ENCODE measurements at regions not wholly inside any gene's neighbourhood (a gene's known extent, or its start where the extent isn't known, plus 50 kb on each side); places are given as distances from the start of the nearest gene placed in this dataset.
A peak's percentile ranks its signal among the peaks of the same experiment; 100 is the strongest.

DNA sequence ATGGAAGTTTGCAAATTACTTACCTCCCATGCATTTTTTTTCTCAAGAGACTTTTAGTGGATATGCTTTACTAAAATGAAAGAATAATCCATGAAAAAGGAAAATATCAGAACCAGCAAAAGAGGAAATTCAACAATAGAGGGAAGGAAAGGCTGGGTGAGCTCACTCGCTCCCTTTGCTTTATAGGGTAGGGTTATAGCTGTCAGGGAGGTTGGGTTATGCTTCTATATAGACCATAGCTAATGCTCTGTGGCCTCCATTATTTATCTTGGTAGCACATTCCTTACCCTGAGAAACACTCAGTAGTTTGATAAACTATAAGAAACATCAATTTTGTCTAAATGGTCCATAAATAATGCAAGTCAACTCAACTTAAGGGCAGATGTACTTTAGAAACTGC, 215.9 kb upstream of the FAR2 start:
- ATAC-seq (no peak), DNase-seq (ENCODE audit: low spot score) (no peak)

DNA sequence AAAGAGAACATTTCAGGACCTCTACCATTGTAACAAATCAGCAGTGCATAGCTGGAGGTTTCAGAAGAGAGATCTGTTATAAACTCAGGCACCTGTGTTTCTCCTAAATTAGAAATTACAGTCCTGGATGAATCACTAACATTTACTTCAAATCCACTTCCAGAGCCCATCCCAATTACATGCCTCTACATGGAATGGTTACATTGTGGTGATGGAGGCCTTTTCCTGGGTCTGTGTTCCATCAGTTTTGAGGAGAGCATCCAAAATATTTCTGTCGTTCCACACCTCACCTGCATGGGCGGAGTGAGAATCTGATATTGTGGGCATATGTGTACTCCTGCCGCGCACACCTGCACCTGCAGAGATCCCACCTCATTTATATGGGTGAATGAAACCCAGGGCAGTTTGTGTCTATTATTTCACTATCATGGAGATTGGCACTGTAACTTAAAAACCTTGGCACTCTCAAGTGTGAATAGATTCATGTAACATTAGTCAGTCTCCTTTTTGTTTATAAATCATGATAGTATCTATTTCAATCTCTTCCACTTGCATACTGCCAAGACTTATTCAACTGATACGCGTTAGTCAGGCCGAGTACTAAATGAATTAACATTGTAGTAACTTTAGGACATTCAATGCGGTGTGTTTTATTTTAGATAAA, 215.1 kb upstream of the FAR2 start:
- DNase-seq (ENCODE audit: low spot score), result no peak
- no peak for ATAC-seq

DNA sequence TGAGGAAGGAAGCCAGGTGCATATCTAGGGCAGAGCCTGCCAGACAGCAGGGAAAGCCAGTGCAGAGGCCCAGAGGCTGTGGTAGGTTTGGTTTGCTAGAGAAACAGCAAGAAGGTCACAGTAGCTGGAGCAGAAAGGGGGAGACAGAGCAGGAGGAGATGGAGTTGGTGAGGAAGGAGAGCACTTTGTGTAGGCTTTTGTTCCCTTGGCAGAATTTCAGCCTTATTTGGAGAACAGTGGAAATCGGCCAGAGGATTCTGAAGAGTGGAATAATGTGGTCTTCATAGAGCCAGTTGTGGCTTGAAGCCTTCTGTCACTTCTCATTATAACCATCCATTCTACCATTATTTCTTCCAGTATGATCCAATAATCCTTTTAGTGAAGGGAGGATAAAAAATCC, 212.9 kb upstream of the FAR2 start:
- no peak for ATAC-seq
- no peak for DNase-seq (ENCODE audit: low spot score)

DNA sequence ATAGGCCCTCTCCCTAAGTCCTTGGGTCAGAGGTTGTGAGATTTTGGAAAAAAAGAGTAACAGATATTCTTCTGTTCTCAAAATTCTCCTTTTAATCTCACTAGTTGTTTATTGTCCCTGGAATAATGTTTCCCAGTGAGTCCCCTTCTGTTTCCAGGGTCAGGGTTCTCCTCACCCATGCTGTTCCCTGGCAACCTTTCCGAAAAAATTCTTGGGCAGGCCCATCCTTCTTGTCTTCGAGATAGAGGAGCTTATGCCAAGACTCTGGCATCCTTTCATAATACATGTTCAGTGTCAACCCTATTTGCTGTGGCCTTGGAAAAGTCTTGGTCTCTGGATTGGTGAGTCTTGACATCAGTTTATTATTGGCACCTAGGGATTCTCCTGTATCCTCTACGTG, 212.4 kb upstream of the FAR2 start:
- DNase-seq (ENCODE audit: low spot score), result no peak

DNA sequence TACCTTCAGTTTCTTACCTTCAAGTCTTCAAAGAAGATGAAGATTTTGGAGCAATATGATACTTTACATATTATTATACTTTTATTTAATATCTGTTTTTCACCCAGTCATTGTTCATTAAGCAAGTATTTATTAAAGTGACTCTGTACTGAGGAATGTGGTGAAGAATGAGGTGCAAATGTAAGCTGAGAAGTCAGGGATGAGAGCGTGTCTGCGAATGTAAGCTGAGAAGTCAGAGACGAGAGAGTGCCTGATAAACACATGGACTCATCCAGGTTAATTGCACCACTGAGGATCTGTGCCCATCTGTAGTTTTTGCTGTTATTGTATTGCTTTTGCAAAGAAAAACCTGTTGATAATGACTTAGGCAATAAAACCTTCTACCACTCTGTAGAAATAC, 211.9 kb upstream of the FAR2 start:
- DNase-seq (ENCODE audit: low spot score) (no peak), ATAC-seq (no peak)

More for the DNA sequence above, 212.4 kb upstream of the FAR2 start:
- no peak for ATAC-seq

DNA sequence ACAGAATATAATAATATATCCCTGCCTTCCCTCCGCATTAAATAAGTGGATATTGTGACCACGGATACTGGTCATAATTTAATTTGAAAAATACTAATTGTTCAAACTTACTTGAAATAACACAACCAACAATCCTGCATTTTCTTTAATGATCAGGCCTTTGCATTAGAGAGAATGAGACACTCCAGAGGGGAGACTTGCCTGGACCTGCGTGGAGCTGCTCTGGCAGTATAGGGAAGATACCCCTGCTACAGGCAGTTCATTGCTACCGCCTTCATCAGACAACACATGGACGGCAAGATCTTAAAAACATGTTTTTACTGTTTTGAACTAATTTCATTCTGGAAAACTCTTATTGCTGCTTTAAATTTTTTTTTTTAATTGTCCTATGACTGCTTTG, 211.0 kb upstream of the FAR2 start:
- ATAC-seq (no peak), DNase-seq (ENCODE audit: low spot score) (no peak)

DNA sequence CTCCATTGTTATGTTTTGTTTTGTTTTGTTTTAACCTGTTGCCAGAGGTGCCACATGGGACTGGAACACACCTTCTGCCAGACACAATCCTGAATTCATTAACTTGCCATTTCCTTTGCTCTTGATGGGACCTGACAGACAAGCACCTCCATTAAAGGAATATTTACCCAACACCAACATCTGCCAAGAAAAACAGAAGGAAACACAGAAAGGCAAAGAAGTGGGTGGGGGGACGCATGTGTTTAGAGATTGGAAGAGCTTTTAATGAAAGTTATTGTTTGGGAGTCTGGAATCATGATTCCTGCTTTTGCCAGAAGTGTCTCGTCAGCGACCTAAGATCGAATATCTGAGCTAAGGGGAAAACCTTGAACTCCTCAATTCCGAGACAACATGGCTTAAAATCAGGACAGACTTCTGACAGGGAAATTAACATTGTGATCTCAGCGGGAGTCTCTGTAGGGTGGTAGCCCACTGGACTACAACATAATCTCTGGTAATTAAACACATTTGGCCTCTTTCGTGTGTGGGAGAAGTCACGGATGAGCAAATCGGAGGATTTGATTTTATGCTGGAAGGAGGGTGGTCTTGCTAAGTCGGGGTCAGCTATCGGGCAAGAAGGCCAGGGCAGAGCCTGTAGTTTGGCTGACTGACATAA, 210.4 kb upstream of the FAR2 start:
- DNase-seq (ENCODE audit: low spot score), result no peak
- no peak for ATAC-seq

DNA sequence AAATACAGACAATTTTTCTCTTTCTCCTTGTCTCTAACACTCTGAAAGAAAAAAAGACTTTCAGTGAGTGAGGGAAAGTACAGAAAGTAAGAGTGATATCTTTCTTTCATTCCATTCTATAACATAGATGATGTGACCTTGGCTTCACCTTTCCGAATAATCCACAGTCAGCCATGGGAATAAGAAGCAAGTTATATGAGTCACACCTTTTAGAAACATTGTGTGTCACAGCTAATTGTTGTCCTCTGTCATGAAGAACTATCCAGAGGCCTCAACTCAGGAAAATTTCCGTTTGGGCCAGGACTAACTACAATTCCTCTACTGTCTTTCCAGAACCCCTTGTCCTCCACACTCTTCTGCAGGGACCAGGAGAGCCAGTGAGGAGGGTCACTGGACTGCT, 209.7 kb upstream of the FAR2 start:
- DNase-seq (ENCODE audit: low spot score) (no peak), ATAC-seq (no peak)

DNA sequence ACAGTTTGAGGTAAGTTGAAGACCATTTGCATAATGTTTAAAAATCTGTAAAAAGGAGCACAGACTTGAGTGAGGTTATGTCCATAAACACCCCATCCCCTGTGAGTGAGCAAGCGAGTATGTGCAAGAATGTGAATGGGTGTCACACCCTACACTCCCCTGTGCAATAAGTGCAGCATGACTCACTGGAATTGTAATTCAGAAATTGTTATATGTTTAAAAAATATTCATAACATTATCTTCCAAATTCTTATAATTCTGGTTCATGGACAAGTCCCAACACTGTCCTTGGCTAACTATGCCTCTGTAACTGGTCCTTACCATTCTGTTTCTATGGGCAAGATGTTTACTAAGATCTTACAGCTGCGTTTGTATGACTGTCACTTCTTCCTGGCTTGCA, 207.8 kb upstream of the FAR2 start:
- no peak for ATAC-seq
- DNase-seq (ENCODE audit: low spot score), result no peak

DNA sequence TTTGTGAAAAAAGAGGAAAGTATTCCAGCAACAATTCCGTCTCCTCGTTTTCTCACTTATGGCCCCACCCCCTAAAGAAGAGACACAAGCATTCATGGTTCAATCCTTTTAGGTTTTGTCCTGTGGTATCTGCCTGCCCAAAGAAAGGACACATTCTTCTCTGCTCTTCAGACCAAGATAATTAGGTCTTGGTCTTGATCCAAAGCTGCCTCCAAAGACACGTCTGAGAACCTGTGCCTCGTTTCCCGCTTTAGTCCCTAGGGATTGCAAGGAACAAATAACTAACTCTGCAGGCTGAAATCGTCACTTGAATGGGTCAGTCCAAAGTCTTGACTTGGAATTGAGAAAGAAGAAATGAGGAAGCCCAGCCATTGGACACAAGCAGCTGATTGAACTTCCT, 202.7 kb upstream of the FAR2 start:
- ATAC-seq (no peak), DNase-seq (ENCODE audit: low spot score) (no peak)

DNA sequence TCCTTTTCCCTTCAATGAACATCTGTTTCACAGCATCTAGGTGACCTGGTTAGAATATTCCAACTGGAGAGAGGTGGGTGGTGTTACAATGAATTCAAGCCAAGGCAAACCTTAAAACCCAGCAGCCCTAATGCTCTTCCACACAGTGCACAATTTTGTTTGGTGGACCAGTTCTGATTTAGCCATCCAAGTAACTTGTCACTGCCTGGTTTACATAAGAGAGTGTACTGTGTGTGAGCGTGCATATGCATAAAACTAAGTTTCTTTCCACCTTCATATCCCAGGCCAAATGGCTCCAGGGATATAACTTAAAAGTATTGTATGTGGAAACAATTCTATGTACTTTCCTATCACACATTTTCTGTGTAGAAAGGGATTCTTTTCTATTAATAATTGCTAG, 200.4 kb upstream of the FAR2 start:
- no peak for DNase-seq (ENCODE audit: low spot score)
- no peak for ATAC-seq

DNA sequence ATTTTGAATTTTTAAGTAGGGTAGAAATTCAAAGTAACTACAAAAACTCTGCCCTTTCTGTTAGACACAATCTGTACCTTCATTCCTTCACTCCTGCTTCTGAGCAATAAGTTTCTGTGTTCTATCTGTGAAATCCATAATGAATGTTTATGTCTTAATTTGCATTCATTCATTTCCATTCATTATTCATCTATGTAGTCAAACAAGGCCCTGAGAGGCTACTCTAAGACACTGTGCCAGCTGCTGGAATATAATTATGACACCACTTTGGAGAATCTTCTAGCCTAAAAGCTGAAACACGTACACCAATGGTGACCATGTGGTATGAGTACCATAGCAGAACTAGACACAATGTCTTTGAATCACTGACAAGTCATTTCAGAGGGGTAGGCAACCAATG, 199.9 kb upstream of the FAR2 start:
- DNase-seq (ENCODE audit: low spot score) (no peak), ATAC-seq (no peak)

DNA sequence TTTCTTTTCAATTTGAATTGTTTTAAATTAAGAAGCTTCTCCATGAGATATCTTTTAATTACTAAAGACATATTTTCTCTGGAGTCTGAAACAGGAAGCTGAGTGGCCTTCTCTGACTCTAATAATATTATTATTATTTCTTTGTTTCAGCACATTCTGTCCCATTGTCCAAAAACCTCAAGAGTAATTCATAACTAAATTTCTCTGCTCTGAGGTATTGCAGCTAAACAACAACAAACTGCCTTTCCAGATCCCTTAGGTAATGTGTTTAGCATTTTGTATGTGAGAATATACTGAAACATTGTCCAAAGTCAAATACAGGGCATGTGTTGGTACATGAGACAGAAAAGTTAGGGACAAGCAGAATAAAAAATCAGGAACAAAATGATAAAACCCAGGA, 199.0 kb upstream of the FAR2 start:
- DNase-seq (ENCODE audit: low spot score) (no peak), ATAC-seq (no peak)

DNA sequence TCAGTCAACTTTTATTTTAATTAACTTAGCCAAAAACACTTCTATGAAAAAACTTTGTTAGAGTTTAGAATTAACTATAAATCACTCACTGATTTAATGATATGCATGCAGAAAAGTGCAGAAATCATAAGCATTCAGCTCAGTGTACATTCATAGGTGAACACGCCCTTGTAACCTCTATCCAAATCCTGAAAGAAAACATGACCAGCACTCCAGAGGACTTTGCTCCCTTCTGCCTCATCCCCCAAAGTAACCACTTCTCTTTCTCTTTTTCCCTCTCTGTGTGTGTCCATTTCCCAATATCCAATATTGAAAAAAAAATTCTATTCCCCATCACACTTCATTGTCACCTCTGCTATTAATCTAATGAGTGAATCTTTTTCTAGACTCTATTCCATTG, 197.1 kb upstream of the FAR2 start:
- ATAC-seq (peak; percentile 63), DNase-seq (ENCODE audit: low spot score) (no peak)

DNA sequence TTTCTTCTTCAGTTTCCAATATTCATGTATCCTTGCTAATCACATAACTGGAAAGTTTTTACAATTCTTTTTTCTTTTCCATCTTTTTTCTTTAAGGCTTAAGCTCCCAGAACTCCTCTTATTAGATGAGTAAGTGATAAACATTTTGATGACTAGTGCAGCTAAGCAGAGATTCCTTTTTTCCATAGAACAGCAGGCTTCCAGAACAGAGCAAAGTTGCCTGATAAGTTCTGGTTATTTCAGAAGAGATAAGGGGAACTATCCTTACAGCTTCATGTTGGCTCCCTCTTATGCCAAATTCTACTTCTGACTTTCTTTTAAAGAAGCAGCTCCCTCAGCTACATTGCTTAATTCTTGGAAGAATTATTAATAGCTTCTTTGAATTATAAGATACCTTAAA, 194.7 kb upstream of the FAR2 start:
- ATAC-seq (no peak), DNase-seq (ENCODE audit: low spot score) (no peak)

DNA sequence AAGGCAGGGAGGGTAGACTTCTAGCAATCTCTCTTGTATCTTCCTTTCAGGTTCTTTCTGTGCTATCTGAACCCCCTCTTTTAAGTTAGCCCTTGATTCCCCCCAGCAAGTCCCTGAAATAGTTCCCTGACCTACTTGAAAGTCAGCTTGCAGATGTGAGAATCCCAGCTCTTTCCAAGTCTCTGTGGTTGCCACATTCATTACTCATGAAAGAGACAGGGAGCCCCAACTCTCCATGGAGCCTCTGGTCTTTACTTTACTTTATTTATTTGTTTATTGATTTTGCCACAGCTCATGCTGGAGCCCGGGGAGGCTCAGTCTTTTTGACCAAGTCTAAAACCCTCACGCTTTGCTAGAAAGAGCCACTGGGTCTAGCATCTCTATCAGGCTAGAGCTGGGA, 193.6 kb upstream of the FAR2 start:
- no peak for DNase-seq (ENCODE audit: low spot score)
- no peak for ATAC-seq

DNA sequence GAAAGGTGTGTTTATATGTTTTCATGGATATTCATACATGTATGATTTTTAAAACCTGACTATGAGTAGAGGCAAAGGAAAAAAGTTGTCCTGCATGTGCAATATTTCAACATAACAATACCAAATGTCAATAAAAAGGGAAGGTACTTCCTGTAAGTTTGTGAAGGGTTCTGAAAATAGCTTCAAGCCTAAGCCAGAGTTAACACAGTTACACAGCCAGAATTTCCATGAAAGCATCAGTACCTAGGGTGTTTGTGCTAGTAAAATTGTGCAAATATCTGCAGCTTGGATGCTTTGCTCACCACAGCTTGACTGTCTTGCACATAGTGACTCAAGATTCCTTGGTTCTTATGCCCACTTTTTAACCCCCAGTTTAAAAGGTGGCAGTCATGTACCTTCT, 193.1 kb upstream of the FAR2 start:
- ATAC-seq, result no peak

DNA sequence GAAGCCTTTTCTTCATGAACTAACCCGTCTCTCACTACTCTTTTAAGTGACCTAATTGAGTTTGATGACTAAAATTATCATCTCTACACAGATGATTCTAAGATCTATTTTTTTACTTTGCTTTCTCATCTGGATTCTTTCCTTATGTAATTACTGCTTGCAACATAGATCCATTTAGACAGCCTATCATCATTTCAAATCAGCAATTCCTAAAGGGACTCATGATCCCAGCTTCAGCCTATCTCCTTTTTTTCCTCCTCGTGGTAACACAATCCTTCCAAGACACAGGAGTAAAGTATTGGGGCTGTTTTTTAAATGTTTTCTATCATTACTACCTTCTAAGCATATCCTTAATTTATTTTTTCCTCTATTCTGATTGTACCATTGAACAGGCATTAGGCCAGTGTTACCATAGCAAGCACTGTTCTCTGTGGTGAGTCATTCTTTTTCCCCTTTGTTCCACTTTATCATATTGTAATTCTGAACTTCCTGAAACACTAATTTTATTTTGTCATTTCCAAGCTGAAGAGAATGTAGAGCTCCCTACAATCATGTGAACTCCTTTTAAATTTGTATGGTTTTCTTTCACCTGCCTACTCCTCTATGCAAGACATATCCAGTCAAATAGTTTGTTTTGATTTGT, 190.4 kb upstream of the FAR2 start:
- ATAC-seq, result no peak
- no peak for DNase-seq (ENCODE audit: low spot score)

More for the DNA sequence above, 193.1 kb upstream of the FAR2 start:
- DNase-seq (ENCODE audit: low spot score), result no peak

DNA sequence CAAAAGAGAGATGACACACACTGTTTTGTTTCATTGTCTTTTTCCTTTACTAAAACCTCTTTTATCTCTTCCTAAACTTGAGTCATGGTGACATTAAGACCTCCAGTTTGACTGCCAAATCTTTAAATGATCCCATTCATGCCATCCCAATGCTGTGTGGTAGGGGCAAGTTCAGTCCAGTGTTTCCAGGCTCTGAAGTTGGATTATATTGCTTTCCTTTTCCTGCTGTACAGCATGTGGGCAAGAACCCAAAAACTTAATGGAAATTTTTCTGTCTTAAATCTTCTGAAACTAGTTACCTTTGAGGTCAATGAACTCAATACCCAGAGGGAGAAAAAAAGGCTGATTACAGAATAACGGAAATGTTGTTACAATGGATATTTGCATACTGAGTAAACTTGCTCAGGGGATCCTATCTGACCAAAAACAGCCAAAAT, 187.1 kb upstream of the FAR2 start:
- ATAC-seq (no peak), DNase-seq (ENCODE audit: low spot score) (no peak)

DNA sequence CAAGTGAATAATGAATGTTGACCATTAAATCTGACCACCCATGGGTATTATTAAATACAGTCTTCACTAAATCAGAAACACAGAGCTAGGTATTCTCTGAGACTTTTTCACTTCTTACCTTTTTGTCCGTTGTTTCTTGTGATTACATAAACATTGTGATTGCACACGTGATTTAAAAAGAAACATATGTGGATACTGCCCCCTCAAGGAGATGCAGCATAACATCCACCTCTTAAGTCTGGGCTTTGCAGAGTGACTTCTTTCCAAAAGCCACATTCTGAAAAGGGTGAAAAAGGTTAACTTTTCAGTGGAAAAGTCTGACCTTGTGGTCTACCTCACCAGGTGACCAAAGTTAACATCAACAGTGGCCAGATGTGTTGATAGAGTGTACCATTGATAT, 185.5 kb upstream of the FAR2 start:
- ATAC-seq, result no peak
- DNase-seq (ENCODE audit: low spot score), result no peak

DNA sequence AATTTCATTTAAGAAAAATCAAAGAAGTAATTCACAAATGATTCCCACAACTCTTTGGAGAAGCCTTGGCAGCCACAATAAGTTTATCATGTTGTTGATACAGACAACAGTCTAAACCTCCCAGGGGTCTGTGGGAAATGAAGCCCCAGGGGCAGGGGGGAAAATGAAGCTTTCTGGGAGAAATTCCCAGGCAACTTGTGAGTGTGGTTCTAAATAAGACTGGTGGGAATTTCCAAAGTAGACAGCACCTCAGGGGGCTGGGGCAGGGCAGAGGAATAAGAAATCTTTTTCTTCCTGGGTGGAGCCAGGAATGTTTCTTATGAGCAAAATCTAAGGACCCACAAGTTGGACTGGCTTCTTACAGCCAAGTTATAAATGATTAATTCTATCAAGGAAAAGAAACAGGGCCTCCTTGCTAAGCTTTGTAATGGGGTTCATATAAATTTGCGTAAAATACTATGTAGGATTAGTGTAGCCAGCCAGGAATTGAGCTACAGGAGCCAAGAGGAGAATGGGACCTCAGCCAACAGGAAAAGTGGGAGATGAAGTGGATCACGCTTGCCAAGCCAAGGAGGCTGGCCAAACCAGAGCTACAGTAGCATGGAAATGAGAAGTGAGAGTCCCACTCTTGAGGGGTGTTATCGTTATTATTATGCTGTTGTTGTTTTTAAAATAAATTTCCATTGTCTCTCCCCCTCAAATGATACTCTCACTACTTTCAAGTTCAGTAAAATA, 182.9 kb upstream of the FAR2 start:
- DNase-seq (ENCODE audit: low spot score), result no peak
- no peak for ATAC-seq

DNA sequence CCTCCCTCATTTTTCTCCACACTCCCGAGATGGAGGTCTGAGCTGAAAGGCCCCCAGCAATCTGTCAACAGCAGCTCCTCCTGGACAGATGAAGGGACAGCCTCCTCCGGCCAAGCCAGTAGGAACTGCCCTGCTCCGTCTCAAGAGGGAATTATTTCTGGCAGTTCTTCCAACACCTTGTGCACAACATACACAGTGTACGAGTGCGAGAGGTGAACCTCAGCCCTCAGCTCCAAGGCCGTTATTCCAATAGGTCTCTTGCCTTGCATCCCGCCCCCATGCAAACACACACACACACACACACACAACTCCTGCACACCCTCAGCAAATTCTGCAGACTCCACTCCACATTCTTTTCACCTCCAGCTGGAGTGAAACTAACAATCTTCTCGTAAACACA, 181.7 kb upstream of the FAR2 start:
- DNase-seq (ENCODE audit: low spot score) (no peak), ATAC-seq (no peak)

All from left lobe of liver (tissue), 2 donors.